COLO668 (cell line): ENCODE measurements at regions not wholly inside any gene's neighbourhood (a gene's known extent, or its start where the extent isn't known, plus 50 kb on each side); places are given as distances from the start of the nearest gene placed in this dataset.
"Not testable (repeated sequence)": the region's sequence is repeated elsewhere in the genome, so short reads cannot be mapped to it uniquely, and the experiment has no call there.

Experiments
- DNase-seq: peaks from one replicate; lab custom pipeline; 2025; ENCODE audit not compliant: unreplicated experiment; lab: John Stamatoyannopoulos, UW

GRCh38 chr4:34271479-34272355 is 1972.6 kb downstream of the ARAP2 start:
- DNase-seq, result no peak

DNA sequence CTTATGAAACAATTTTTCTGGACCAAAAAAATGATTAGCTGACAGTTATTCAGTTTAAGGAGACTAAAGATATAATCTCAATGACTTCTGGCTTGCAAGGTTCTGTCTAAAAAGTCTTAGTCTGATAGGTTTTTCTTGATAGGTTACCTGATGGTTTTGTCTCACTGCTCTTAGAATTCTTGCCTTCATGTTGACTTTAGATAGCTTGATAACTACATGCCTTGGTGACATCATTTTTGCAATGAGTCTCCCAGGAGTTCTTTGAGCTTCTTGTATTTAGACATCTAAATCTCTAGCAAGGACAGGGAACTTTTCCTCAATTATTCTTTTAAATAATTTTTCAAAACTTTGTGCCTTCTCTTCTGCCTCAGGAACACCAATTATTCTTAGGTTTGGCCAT is 1965.3 kb downstream of the ARAP2 start:
- DNase-seq, result no peak

DNA sequence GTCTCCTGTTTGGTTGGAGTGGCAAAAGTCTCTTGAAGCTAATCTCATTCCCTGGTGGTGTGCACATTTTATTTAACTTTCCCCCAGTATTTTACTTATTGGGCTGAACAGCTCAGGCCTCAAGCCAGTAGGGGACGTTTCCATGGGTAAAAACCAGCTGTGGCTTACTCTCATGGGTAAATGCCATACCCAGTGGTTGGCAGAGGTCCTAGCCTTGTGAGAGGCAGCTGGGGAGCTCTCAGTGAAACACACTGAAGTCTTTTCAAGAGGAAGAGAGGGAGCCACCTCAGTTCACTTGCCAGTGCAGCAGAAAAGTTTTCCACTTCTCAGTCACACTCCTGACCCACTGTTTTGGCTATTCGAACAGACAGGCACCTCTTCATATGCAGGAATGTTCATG is 1964.2 kb downstream of the ARAP2 start:
- no peak for DNase-seq

DNA sequence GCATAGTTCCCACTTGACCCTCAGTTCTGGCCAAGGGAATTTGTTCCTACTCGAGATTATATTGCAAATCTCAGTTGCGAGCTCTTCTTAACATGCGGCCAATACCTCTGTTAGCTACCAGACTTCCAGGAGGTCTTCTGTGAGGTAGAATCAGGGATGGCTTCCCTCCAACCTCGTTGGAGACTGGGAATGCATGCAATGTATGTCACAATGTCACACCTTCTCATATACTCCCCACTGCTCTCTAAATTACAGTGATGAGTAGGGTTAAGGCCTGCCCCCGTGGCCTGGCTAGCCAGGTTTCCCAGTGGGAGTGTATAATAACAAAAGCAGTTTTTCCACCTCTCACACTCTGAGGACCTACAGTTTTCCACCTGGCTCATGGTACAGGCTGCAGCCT is 1962.5 kb downstream of the ARAP2 start:
- no peak for DNase-seq

- no peak for DNase-seq
These were observed 1954.8 kb downstream of the ARAP2 start for GRCh38 chr4:34289489-34289888.

- no peak for DNase-seq
These were observed 1954.4 kb downstream of the ARAP2 start for GRCh38 chr4:34289962-34290361.

DNA sequence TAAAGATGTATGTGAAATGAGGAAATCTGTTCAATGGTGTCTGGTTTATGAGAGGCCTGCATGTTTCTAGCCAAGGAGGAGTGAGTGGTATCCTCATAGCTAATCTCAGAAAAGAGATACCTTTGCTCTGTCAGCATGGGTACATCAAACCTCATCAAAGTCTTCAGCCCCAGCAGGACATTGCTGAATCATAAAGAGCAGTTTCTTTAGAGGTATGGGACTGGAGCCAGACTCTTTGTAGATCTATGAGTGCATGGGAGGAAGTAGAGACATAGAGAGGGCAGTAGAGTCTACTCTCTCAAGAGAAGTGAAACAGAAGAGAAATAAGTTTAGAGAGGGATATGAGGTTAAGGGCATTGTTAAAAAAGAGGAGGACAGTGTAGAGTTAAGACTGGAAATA is 1950.9 kb downstream of the ARAP2 start:
- no peak for DNase-seq

DNA sequence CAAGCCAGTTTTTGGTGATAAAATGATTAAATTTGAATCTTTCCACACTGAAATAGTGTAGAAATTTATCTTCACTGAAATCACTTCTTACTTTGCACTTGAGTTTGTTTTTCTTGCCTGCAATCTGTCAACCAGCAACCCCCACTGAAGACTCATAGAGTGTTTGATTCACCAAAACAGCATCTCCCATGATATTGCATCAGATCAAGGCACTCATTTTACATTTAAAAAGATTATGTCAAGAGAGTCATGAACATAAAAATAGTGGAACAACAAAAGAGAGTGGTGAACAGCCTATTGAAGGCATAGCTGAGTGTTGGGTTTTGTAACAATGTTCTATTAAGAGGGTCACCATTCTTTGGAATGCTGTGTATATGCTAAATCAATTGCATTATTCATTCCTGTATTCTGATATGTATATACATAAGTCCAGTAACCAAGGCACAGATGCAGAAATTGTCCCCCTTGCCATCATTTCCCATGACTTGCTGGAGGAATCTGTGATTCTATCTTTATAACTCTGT is 1934.9 kb downstream of the ARAP2 start:
- DNase-seq, result no peak

DNA sequence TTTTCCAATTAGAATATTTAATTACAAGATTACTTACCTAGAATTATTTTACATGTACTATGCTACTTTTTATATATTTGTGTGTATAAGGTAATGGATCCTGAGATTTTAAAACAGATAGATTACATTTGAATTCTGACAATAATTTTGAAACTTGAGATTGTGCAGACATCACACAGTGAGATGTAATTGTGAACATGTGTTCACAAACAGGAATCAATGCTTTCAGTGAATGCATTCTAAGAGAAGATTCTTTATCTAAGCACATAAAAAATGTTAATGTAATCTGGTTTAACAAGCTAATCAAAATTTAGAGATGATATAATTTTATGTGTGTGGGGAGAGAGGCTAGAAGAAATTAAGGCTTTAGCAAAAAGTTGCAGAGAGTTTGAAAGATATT is 1925.5 kb downstream of the ARAP2 start:
- no peak for DNase-seq

GRCh38 chr4:34323549-34324320 is 1920.6 kb downstream of the ARAP2 start:
- no peak for DNase-seq

- no peak for DNase-seq
These were observed 1915.4 kb downstream of the ARAP2 start for GRCh38 chr4:34328939-34329338.

DNA sequence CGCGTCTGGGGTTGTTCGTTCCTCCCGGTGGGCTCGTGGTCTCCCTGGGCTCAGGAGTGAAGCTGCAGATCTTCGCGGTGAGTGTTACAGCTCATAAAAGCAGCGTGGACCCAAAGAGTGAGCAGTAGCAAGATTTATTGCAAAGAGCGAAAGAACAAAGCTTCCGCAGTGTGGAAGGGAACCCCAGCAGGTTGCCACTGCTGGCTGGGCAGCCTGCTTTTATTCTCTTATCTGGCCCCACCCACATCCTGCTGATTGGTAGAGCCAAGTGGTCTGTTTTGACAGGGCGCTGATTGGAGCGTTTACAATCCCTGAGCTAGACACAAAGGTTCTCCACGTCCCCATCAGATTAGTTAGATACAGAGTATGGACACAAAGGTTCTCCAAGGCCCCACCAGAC is 1909.2 kb downstream of the ARAP2 start:
- DNase-seq, result not testable (repeated sequence)

DNA sequence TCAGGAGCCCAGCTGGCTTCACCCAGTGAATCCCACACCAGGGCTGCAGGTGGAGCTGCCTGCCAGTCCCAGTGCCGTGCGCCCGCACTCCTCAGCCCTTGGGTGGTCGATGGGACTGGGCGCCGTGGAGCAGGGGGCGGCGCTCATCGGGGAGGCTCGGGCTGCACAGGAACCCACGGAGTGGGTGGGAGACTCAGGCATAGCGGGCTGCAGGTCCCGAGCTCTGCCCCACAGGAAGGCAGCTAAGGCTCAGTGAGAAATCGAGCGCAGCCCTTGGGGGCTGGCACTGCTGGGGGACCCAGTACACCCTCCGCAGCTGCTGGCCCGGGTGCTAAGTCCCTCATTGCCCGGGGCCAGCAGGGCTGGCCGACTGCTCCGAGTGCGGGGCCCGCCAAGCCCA is 1908.8 kb downstream of the ARAP2 start:
- not testable (repeated sequence) for DNase-seq

GRCh38 chr4:34362654-34363053 is 1881.7 kb downstream of the ARAP2 start:
- DNase-seq, result no peak

GRCh38 chr4:34363842-34364241 is 1880.5 kb downstream of the ARAP2 start:
- no peak for DNase-seq

GRCh38 chr4:34365946-34366345 is 1878.4 kb downstream of the ARAP2 start:
- no peak for DNase-seq

DNA sequence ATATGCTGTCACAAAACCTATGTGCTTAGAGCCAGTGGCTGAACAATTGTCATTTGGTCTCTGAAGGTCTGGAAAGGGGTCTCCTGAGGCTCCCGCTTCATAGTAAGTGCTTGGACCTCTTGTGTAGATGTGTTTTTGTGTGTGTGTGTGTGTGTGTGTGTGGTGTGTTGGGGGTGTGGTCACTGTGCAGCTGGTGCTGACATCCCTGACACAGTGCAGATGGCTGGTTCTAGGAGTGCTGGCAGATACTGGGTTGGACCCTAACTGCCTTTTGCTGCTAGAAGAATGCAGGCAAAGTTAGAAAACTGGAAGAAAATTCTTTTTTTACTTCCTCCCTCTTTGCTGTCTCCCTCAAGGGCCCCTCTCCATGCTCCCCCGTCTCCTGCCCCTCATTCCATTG is 1872.6 kb downstream of the ARAP2 start:
- DNase-seq, result no peak

- DNase-seq, result no peak
These were observed 1871.5 kb downstream of the ARAP2 start for GRCh38 chr4:34372815-34373214.

GRCh38 chr4:34373456-34373855 is 1870.9 kb downstream of the ARAP2 start:
- DNase-seq, result no peak

DNA sequence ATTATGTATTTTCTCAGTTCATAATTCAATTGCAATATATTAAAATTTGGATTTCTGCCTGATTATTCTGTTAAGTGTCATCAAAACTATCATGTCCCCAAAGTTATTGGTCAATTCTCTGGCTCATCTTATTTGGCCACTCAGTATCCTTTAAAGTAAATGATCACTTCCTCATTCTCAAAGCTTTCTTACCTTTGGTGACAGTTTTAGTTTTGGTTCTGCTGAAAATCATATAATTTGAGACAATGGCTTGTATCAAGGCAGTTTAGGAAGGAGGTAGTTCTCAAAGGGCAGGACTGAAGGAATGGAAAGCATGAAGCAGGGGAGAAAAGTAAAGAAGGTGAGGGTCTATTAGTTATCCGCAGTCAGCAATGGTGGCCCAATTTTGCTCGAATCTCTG is 1832.1 kb downstream of the ARAP2 start:
- no peak for DNase-seq

DNA sequence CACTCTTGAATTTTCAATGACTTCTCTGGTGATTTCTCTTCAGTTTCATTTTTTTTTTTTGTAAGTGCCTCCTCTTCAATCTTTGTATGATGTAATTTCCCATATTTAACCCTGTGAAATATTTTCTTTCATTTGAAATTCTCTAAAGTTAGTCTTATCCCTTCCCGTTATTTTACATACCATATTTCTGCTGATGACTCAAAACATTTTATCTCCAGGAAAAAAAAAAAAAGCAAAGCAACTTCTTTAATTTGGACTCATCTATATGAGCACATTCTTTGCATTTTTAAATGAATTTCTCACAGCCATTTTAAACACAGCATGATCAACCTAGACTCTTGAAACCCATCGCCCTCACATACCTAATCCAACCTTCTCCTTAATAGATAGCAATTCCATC is 1831.4 kb downstream of the ARAP2 start:
- DNase-seq, result no peak

GRCh38 chr4:34417160-34417559 is 1827.2 kb downstream of the ARAP2 start:
- no peak for DNase-seq
